SU-DHL-6 (cell line): ENCODE measurements at regions not wholly inside any gene's neighbourhood (a gene's known extent, or its start where the extent isn't known, plus 50 kb on each side); places are given as distances from the start of the nearest gene placed in this dataset.

Source experiments
- H2AFZ ChIP-seq: fragments of 200-600 bp; sonication (generic); 2 replicates; pipeline ENCODE4 v1.6.1; 2014; ENCODE audit warnings: low read depth, mild to moderate bottlenecking, moderate library complexity, mixed read lengths, antibody characterized with exemption, low read length; ENCODE audit not compliant: severe bottlenecking
- H3F3A ChIP-seq: fragments of 200-600 bp; shearing (Covaris generic); 2 replicates; pipeline ENCODE4 v1.6.0; 2016; ENCODE audit warnings: antibody characterized with exemption, mild to moderate bottlenecking; ENCODE audit not compliant: insufficient read depth
- H3K27ac ChIP-seq: fragments of 200-600 bp; sonication (generic); 2 replicates; pipeline ENCODE4 v1.5.1; 2016; ENCODE audit warnings: low read depth, mild to moderate bottlenecking, low read length, moderate library complexity, mixed read lengths
- H3K27me3 ChIP-seq: fragments of 200-600 bp; sonication (generic), shearing (Covaris generic); 2 replicates; pipeline ENCODE4 v1.6.0; 2014; ENCODE audit warnings: mild to moderate bottlenecking, low read length
- H3K36me3 ChIP-seq: fragments of 200-600 bp; sonication (generic); 2 replicates; pipeline ENCODE4 v1.6.1; 2014; ENCODE audit warnings: mild to moderate bottlenecking, low read length, mixed read lengths
- H3K4me2 ChIP-seq: fragments of 300-600, 200-600 bp; shearing (Covaris generic), sonication (generic); 2 replicates; pipeline ENCODE4 v1.6.0; 2014; ENCODE audit warnings: low read length, low read depth, mild to moderate bottlenecking; ENCODE audit not compliant: poor library complexity, severe bottlenecking
- H3K4me3 ChIP-seq: fragments of 200-600 bp; sonication (generic); 2 replicates; pipeline ENCODE4 v1.5.1; 2014; ENCODE audit warnings: antibody characterized with exemption, low read length, mild to moderate bottlenecking, mixed read lengths; ENCODE audit not compliant: insufficient read depth, poor library complexity, severe bottlenecking
- H3K79me2 ChIP-seq: fragments of 200-600 bp; sonication (generic); 2 replicates; pipeline ENCODE4 v1.6.1; 2014; ENCODE audit warnings: mild to moderate bottlenecking, low read length, moderate library complexity; ENCODE audit not compliant: insufficient read depth
- H3K9ac ChIP-seq: fragments of 200-600 bp; sonication (generic); 2 replicates; pipeline ENCODE4 v1.7.0; 2014; ENCODE audit warnings: mild to moderate bottlenecking, low read length
- H3K9me2 ChIP-seq: fragments of 200-600 bp; sonication (generic); replicated peaks from 2 replicates; pipeline ENCODE4 v1.6.1; 2014; ENCODE audit warnings: low read length; ENCODE audit not compliant: insufficient read depth
- H3K9me3 ChIP-seq: fragments of 200-600 bp; sonication (generic); 2 replicates; pipeline ENCODE4 v1.6.1; 2014; ENCODE audit warnings: low read length, mixed read lengths; ENCODE audit not compliant: insufficient read depth
- H4K20me1 ChIP-seq: fragments of 200-600 bp; sonication (generic); 2 replicates; pipeline ENCODE4 v1.6.1; 2014; ENCODE audit warnings: low read depth, mild to moderate bottlenecking, antibody characterized with exemption, low read length, moderate library complexity, mixed read lengths
- CTCF ChIP-seq: fragments of 200-600 bp; sonication (generic); IDR thresholded peaks from one replicate; pipeline ENCODE4 v1.5.1; 2017; ENCODE audit warnings: antibody characterized with exemption, mild to moderate bottlenecking, low read length, moderate library complexity; ENCODE audit not compliant: insufficient read depth, poor library complexity, severe bottlenecking
- EZH2phosphoT487 ChIP-seq: fragments of 200-600 bp; sonication (generic), shearing (Covaris generic); conservative IDR thresholded peaks from 2 replicates; pipeline ENCODE4 v1.6.1; 2018; ENCODE audit warnings: mild to moderate bottlenecking, antibody characterized with exemption, low read length, moderate library complexity, mixed read lengths

- H3K36me3 ChIP-seq = no peaks in the 10 kb centered on the region
- no peaks in the 10 kb centered on the region for H3K9me3 ChIP-seq
- no peaks in the 10 kb centered on the region for H3K27me3 ChIP-seq
- no peaks in the 10 kb centered on the region for H3K79me2 ChIP-seq
- H4K20me1 ChIP-seq = no peaks in the 10 kb centered on the region
- H3K27ac ChIP-seq = no peak overlapping the region
- no peak overlapping the region for H3K9ac ChIP-seq
- no peak overlapping the region for H2AFZ ChIP-seq
- no peak overlapping the region for H3K4me3 ChIP-seq
- no peak for TF ChIP-seq EZH2phosphoT487
- no peak for TF ChIP-seq CTCF
- H3K4me2 ChIP-seq = no peak overlapping the region
- no peaks in the 10 kb centered on the region for H3K9me2 ChIP-seq
- no peaks in the 10 kb centered on the region for H3F3A ChIP-seq
These were observed 252.6 kb upstream of the HAND2 start for GRCh38 chr4:173782660-173783059.

- Histone ChIP-seq H3K27ac (no peak overlapping the region), H3K9ac (no peak overlapping the region), H3K4me2 (no peak overlapping the region), H3K4me3 (no peak overlapping the region), H2AFZ (no peak overlapping the region), H3K36me3 (no peaks in the 10 kb centered on the region), H3K9me3 (no peaks in the 10 kb centered on the region), H3K27me3 (no peaks in the 10 kb centered on the region), H3K79me2 (no peaks in the 10 kb centered on the region), H4K20me1 (no peaks in the 10 kb centered on the region), H3F3A (no peaks in the 10 kb centered on the region), H3K9me2 (no peaks in the 10 kb centered on the region)
- TF ChIP-seq EZH2phosphoT487 (no peak), CTCF (no peak)
These were observed 247.9 kb upstream of the HAND2 start for GRCh38 chr4:173777921-173778320.

- Histone ChIP-seq H3K4me3 (no peak overlapping the region), H3K79me2 (no peaks in the 10 kb centered on the region), H3K9ac (no peak overlapping the region), H3K27ac (no peak overlapping the region), H3K9me3 (no peaks in the 10 kb centered on the region), H3F3A (no peaks in the 10 kb centered on the region), H3K4me2 (no peak overlapping the region), H3K9me2 (no peaks in the 10 kb centered on the region), H3K36me3 (no peaks in the 10 kb centered on the region), H3K27me3 (no peaks in the 10 kb centered on the region), H4K20me1 (no peaks in the 10 kb centered on the region), H2AFZ (no peak overlapping the region)
- TF ChIP-seq EZH2phosphoT487 (no peak), CTCF (no peak)
These were observed 247.4 kb upstream of the HAND2 start for GRCh38 chr4:173777421-173777820.

GRCh38 chr4:173769568-173769967, 239.5 kb upstream of the HAND2 start:
- no peak for TF ChIP-seq CTCF
- no peak for TF ChIP-seq EZH2phosphoT487
- H3K27ac ChIP-seq = no peak overlapping the region

More at GRCh38 chr4:173769568-173769967, 239.5 kb upstream of the HAND2 start:
- Histone ChIP-seq H3K9me2 (no peaks in the 10 kb centered on the region), H3K36me3 (no peaks in the 10 kb centered on the region), H3K9me3 (no peaks in the 10 kb centered on the region), H3K9ac (no peak overlapping the region), H2AFZ (no peak overlapping the region), H3K79me2 (no peaks in the 10 kb centered on the region), H3K4me2 (no peak overlapping the region), H3K27me3 (no peaks in the 10 kb centered on the region), H3F3A (no peaks in the 10 kb centered on the region), H4K20me1 (no peaks in the 10 kb centered on the region), H3K4me3 (no peak overlapping the region)
